ENCODE measurements at regions not wholly inside any gene's neighbourhood (a gene's known extent, or its start where the extent isn't known, plus 50 kb on each side); places are given as distances from the start of the nearest gene placed in this dataset.
"Not testable (repeated sequence)": the region's sequence is repeated elsewhere in the genome, so short reads cannot be mapped to it uniquely, and the experiment has no call there.

DNA sequence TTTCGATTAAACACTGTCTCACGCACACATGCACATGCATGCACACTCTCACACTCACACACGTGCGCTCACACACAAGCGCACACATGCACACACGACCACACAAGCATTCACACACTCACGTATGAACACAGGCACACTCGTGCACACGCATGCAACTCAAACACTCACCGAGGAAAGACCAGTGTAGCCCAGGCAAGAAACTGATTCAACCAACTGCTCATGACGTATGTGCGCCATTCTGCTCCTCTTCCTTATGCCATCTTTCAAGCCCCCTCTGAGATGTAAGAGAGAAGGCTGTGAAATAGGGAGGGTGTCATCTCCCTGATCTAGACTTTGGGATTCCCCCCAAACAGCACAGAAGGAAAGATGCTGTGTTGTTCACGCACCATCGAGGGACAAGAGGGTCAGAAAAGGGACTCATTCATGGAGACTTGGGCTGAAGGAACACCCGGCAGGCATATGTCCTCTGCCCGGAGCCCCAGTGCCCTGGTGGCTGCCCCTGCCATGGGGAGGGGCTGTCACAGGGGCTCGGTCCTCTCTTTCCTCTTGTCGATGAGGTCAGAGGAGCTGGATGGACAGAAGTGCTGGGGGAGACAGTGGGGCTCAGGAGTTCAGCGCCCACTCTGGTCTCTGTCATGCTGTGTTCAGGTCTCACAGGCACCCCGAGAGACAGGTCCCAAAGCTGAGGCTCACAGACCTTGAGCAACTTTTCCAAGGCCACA lies 130.1 kb upstream of the SHH start:
- TF ChIP-seq, protein P1, sequence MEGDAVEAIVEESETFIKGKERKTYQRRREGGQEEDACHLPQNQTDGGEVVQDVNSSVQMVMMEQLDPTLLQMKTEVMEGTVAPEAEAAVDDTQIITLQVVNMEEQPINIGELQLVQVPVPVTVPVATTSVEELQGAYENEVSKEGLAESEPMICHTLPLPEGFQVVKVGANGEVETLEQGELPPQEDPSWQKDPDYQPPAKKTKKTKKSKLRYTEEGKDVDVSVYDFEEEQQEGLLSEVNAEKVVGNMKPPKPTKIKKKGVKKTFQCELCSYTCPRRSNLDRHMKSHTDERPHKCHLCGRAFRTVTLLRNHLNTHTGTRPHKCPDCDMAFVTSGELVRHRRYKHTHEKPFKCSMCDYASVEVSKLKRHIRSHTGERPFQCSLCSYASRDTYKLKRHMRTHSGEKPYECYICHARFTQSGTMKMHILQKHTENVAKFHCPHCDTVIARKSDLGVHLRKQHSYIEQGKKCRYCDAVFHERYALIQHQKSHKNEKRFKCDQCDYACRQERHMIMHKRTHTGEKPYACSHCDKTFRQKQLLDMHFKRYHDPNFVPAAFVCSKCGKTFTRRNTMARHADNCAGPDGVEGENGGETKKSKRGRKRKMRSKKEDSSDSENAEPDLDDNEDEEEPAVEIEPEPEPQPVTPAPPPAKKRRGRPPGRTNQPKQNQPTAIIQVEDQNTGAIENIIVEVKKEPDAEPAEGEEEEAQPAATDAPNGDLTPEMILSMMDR (conservative IDR thresholded peaks at IDR 0.05; ENCODE audit: low read depth) = no peak
- DNase-seq (ENCODE audit: low spot score) = no peak
- no peak overlapping the region for H3K27ac ChIP-seq
- CTCF ChIA-PET = no interaction called here
- POLR2A ChIA-PET (ENCODE audit: low non-redundant PET) = no interaction called here

DNA sequence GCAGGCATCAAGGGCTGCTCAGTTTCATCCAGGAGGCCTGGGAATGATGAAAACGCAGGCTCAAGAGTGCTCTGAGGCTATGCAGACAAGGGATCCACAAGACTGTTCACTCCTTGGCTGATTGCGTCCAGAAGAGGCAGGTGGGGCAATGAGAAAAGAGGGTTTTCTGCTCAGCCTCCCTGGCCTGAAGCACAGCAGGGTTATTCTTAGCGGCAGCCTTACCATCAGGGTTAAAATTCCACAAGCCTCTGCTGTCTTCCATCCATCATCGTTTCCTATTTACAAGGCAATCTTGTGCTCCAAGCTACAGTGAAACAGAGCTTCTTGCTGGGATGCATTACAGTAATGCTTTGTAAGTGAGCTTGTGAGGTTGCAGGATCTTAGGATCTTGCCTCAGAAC lies 129.4 kb upstream of the SHH start:
- ChIA-PET POLR2A (ENCODE audit: low non-redundant PET) (no interaction called here), CTCF (no interaction called here)
- no peak for DNase-seq (ENCODE audit: low spot score)
- no peak overlapping the region for H3K27ac ChIP-seq
- TF ChIP-seq, protein P1 (conservative IDR thresholded peaks at IDR 0.05; ENCODE audit: low read depth) = no peak

DNA sequence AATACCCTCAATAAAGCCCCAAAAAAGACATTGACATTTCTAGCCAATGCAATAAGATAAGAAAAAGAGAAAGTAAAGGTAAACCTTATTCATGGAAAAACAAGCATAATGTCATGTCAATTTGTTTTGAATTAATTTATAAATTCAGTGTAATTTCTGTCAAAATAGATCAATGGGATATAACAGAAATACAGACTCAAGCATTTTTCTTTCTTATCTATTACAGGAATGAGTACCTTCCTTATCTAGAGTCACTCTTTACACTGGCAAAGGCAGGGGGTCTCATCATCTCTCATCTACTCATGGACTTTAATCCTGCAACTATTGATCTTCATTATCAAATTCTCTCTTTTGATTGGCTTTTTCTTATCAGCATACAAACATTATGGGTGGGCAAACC lies 127.1 kb upstream of the SHH start:
- TF ChIP-seq, protein P1 (conservative IDR thresholded peaks at IDR 0.05; ENCODE audit: low read depth) = no peak
- CTCF ChIA-PET = no interaction called here
- POLR2A ChIA-PET (ENCODE audit: low non-redundant PET) = no interaction called here
- no peak overlapping the region for H3K27ac ChIP-seq
- no peak for DNase-seq (ENCODE audit: low spot score)

DNA sequence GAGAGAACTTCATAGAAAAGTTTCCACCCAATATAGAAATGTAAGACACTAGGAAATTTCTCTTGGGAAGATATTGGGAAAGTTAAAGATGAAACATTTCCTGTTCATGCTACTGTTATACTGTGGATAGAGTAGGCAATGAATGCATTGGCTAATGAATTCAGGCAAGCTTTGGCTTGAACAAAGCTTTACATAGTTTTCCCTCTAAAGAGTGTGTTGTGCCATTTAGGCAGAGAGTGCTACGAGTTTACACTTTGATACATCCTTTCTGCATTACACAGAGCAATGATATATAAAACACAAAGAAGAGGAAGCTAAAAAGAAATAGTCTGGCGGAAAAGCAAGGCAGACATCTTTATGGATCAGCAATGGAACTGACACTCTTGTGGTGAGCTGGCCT lies 125.9 kb upstream of the SHH start:
- peak overlapping the region; percentile 53; the same call in 1 of the 2 replicates for H3K27ac ChIP-seq
- DNase-seq (ENCODE audit: low spot score) = no peak
- CTCF ChIA-PET = interaction anchor here (0.7 kb wide), 1 partner anchor 879 kb away, joined by 3 read pairs; no protein-coding TSS in a partner anchor
- TF ChIP-seq, protein P1 (conservative IDR thresholded peaks at IDR 0.05; ENCODE audit: low read depth) = no peak
- POLR2A ChIA-PET (ENCODE audit: low non-redundant PET) = no interaction called here

DNA sequence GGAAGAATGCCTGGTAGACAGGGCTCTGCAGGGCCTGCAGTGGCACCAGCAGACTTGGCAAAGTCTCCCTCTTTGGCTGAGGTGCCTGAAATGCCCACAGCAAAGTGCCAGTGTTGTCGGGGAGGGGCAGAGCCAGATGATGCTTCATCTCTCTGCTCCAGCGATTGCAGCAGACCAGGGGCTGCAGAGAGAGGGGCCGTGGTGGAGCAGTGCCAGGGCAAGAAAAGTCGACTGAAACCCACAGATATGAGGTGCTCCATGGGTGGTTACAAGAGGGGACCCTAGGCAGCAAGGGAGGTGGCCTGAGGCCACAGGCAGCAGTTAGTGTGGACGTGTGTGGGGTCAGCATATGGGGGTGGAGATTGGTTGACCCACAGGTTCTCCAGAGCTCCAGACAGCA lies 123.5 kb upstream of the SHH start:
- TF ChIP-seq, protein P1 (conservative IDR thresholded peaks at IDR 0.05; ENCODE audit: low read depth) = no peak
- POLR2A ChIA-PET (ENCODE audit: low non-redundant PET) = no interaction called here
- CTCF ChIA-PET = no interaction called here
- no peak overlapping the region for H3K27ac ChIP-seq
- no peak for DNase-seq (ENCODE audit: low spot score)

DNA sequence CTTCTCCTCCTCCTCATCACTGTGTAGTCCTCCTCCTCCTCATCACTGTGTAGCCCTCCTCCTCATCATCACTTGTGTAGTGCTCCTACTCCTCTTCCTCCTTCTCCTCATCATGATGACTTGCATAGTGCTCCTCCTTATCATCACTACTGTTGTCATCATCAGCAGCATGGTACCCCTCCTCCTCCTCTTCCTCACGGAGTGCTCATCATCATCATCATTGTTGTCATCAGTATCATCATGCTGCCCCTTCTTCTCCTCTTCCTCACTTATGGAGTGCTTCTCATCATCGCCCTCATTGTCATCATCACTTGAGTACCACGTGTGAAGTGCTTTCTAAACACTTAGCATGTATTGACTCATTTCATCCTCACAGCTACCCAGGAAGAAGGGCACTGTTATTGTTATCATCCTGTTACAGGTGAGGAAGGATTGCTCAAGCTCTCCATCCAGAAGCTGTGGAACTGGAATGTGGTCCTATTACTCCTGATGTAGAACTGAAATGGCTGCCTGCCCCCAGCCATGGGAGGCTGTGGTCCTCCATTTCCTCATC lies 122.8 kb upstream of the SHH start:
- no peak for DNase-seq (ENCODE audit: low spot score)
- H3K27ac ChIP-seq = no peak overlapping the region
- TF ChIP-seq, protein P1 (conservative IDR thresholded peaks at IDR 0.05; ENCODE audit: low read depth) = no peak
- CTCF ChIA-PET = no interaction called here
- POLR2A ChIA-PET (ENCODE audit: low non-redundant PET) = no interaction called here

DNA sequence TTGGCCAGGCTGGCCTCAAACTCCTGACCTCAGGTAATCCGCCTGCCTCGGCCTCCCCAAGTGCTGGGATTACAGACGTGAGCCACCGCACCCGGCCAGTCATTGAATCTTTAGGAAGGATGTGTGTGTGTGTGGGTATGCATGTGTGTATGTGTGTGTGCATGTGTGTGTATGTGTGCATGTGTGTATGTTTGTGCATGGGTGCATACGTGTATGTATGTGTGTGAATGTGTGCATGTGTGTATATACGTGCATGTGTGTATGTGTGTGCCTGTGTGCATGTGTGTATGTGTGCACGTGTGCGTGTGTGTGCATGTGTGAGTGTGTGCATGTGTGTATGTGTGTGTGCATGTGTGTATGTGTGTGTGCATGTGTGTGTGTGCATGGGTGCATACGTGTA lies 120.1 kb upstream of the SHH start:
- H3K27ac ChIP-seq; POLR2A ChIA-PET (ENCODE audit: low non-redundant PET); CTCF ChIA-PET; DNase-seq (ENCODE audit: low spot score): not testable (repeated sequence)

Measured in RWPE1 (cell line).